ENCODE measurements at regions not wholly inside any gene's neighbourhood (a gene's known extent, or its start where the extent isn't known, plus 50 kb on each side); places are given as distances from the start of the nearest gene placed in this dataset.
"Not testable (repeated sequence)": the region's sequence is repeated elsewhere in the genome, so short reads cannot be mapped to it uniquely, and the experiment has no call there.

DNA sequence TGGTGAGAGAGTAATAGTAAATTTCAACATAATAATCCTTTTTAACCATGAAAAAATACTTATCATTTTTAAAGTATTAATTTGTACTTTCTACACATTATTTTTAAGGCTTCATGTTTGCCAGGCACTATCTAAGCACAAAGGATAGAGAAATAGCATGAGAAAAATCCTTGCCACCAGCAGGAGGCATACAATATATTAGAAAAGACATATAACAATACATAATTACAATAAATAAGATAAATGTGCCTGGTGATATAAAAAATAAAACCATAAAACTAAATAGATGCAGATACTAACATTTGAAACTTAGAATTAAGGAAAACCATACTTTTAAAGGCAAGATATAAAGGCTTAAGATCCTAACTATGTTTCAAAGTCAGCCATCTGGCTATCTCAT, 1256.4 kb downstream of the DIAPH3 start:
- intact Hi-C loops (cut with DNase I): no loop called here
- DNase-seq (ENCODE audit: low spot score): no peak

DNA sequence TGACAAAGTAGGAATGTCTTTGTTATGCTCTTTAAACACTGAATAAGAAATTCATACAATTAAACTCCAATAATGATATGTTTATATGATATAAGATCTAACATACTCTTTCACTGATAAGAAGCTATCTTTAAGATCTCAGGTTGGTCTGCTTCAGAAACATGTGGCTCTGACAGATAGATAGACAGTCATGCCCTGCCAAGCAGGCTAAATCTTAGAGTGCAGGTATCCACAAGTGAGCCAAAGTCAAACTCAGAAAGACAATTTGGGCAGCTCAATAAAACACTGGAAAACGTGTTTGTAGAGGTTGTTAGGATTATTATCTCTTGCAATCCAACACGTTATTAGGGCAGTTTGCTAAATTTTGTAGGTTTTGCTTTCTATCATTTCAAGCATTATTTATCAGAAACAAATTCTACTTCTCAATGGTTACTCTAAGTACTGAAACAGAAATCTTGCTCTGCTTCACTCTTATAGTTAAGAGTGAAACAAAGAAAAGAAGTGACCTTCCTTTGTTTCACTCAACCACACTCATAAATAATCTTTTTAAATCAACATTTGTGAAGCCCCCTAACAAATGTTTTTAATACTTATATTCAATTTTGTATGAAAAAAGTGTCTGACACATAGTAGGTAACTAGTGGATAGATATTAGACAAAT, 1255.6 kb downstream of the DIAPH3 start:
- intact Hi-C loops (cut with DNase I): no loop called here
- DNase-seq (ENCODE audit: low spot score): no peak

GRCh38 chr13:58919551-58919950, 1244.2 kb downstream of the DIAPH3 start:
- no peak for DNase-seq (ENCODE audit: low spot score)
- intact Hi-C loops (cut with DNase I): no loop called here

DNA sequence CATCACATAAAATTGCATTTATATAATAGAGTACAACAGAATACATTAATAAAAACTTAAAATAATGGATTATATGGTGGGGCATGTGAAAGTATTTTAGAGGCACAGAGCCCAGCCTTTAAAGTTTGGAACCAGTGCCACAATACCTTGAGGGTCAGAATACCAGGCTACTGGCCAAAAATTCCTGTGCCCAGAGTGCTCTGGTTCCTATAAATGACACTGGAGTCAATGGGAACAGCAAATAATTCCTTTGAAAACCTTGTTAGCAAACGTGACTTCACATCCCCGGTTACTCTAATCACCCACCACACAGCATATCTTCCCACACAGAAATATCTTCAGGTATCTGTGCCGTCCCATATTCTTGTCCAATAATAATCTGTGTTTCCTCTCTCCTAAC, 1242.6 kb downstream of the DIAPH3 start:
- intact Hi-C loops (cut with DNase I): no loop called here
- no peak for DNase-seq (ENCODE audit: low spot score)

- intact Hi-C loops (cut with DNase I): no loop called here
- no peak for DNase-seq (ENCODE audit: low spot score)
Measured at GRCh38 chr13:58926858-58927257, 1236.9 kb downstream of the DIAPH3 start.

DNA sequence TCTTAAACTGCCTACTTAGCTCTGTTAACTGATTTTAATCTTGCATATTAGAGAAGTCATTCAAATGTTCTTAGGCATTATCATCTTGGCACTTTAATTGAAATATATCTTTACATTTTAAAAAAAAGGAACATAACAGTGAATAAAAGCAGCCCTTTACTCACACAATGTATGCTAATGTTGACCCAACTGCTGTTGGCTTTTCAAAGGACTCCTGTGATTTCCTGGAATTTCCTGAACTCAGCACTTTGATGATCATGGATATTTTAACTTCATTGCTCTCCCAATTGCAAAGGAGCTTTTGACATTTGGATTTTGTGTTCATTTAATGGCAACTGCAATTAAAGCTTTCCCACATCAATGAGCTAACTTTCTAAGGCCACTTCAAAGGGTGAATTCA, 1230.3 kb downstream of the DIAPH3 start:
- intact Hi-C loops (cut with DNase I): no loop called here
- no peak for DNase-seq (ENCODE audit: low spot score)

GRCh38 chr13:58935689-58936088, 1228.0 kb downstream of the DIAPH3 start:
- DNase-seq (ENCODE audit: low spot score): no peak

GRCh38 chr13:58946274-58946673, 1217.5 kb downstream of the DIAPH3 start:
- no peak for DNase-seq (ENCODE audit: low spot score)
- intact Hi-C loops (cut with DNase I): no loop called here

More at GRCh38 chr13:58935689-58936088, 1228.0 kb downstream of the DIAPH3 start:
- intact Hi-C loops (cut with DNase I): no loop called here

DNA sequence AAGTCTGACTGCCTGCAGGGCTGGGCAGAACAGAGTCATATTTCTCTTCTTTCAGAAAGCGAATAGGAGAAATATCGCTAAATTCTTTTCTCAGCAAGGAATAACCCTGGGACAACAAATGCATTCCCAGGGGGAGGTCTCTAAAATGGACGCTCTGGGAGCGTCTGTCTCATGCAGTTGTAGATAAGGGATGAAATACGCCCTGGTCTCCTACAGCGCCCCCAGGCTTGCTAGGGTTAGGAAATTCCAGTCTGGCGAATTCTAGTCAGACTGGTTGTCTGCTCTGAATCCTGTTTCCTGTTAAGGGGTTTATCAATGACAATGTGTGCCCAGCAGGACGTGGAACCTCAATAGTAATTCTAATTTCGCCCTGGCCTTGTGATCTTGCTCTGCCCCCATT, 1214.1 kb downstream of the DIAPH3 start:
- no peak for DNase-seq (ENCODE audit: low spot score)
- intact Hi-C loops (cut with DNase I): no loop called here

DNA sequence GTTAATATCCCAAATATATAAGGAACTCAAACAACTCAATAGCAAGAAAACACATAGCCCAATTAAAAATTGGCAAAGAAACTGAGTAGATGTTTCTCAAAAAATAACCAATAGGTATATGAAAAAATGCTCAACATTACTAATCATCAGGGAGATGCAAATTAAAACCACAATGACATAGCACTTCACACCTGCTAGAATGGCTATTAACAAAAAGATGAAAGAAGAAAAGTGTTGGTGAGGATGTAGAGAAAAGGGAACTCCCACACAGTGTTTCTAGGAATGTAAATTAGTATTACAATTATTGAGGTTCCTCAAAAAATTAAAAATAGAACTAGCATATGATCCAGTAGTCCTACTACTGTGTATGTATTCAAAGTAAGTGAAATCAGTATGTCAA, 1212.8 kb downstream of the DIAPH3 start:
- intact Hi-C loops (cut with DNase I): no loop called here
- no peak for DNase-seq (ENCODE audit: low spot score)

GRCh38 chr13:58953638-58954037, 1210.1 kb downstream of the DIAPH3 start:
- intact Hi-C loops (cut with DNase I): no loop called here
- DNase-seq (ENCODE audit: low spot score): no peak

- intact Hi-C loops (cut with DNase I): no loop called here
- no peak for DNase-seq (ENCODE audit: low spot score)
Measured at GRCh38 chr13:58955546-58956385, 1208.0 kb downstream of the DIAPH3 start.

DNA sequence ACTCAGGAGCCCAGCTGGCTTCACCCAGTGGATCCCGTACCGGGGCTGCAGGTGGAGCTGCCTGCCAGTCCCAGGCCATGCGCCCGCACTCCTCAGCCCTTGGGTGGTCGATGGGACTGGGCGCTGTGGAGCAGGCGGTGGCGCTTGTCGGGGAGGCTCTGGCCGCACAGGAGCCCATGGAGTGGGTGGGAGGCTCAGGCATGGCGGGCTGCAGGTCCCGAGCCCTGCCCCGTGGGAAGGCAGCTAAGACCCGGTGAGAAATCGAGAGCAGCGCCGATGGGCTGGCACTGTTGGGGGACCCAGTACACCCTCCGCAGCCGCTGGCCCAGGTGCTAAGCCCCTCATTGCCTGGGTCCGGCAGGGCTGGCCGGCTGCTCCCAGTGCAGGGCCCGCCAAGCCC, 1205.6 kb downstream of the DIAPH3 start:
- DNase-seq (ENCODE audit: low spot score); intact Hi-C loops (cut with DNase I): not testable (repeated sequence)

DNA sequence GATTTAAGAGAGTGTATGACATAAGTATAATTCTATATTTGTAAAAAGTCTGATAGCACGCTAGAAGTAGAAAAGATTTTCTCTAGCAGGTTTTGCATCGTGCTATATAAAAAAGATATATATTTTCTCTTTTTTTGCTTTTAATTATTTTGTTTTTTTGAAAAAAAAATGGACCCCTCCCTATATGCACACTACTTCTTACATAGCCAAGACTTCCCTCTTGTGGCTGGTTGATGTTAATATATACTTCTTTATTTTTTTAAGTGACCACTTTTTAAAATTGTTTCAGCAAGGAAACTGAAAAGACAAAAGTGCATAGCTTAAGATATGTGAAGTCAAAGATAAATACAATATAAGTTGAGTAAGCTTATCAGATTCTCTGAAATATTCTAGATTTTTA, 1202.8 kb downstream of the DIAPH3 start:
- intact Hi-C loops (cut with DNase I): loop anchor here (10.0 kb wide), 1 partner anchor 1036 kb away; no protein-coding TSS in a partner anchor

GRCh38 chr13:58963321-58963720, 1200.4 kb downstream of the DIAPH3 start:
- no peak for DNase-seq (ENCODE audit: low spot score)
- intact Hi-C loops (cut with DNase I): loop anchor here (10.0 kb wide), 1 partner anchor 1039 kb away; no protein-coding TSS in a partner anchor

More for the DNA sequence above, 1202.8 kb downstream of the DIAPH3 start:
- no peak for DNase-seq (ENCODE audit: low spot score)

DNA sequence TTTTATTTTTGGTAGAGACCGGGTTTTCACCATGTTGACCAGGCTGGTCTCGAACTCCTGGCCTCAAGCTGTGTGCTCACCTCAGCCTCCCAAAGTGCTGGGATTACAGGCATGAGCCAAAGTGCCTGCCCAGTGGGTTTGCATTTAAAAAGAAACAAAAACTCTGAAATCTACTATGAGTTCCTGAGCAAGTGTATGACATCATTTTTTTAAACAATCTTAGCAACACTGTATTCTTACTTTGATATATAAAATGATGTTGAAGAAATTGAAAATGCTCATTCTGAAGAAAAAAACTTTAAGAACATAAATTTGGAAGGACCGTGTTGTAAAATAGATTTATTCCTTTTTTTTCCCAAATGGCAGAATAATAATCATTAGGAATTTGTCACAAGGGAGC, 1199.7 kb downstream of the DIAPH3 start:
- intact Hi-C loops (cut with DNase I): loop anchor here (10.0 kb wide), 1 partner anchor 1039 kb away; no protein-coding TSS in a partner anchor

DNA sequence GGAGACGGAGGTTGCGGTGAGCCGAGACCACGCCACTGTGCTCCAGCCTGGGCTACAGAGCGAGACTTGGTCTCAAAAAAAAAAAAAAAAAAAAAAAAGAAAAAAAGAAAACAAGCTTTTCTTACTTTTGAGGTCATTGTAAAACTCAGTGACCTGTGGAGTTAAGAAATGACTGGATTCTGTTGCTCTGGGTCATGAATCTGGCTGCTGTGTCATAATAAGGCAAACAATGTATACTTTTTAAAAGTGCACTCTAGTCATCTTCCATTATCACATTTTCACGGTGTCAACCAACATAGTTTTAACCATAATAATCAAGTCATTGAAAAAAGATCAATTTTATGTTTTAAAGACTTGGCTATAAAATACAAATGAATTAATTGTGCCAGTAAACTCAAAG, 1186.6 kb downstream of the DIAPH3 start:
- no peak for DNase-seq (ENCODE audit: low spot score)
- intact Hi-C loops (cut with DNase I): no loop called here

More for the DNA sequence above, 1199.7 kb downstream of the DIAPH3 start:
- DNase-seq (ENCODE audit: low spot score): no peak

GRCh38 chr13:58978331-58978730, 1185.4 kb downstream of the DIAPH3 start:
- intact Hi-C loops (cut with DNase I): no loop called here

GRCh38 chr13:58979851-58980250, 1183.9 kb downstream of the DIAPH3 start:
- no peak for DNase-seq (ENCODE audit: low spot score)
- intact Hi-C loops (cut with DNase I): no loop called here

More at GRCh38 chr13:58978331-58978730, 1185.4 kb downstream of the DIAPH3 start:
- no peak for DNase-seq (ENCODE audit: low spot score)

- no peak for DNase-seq (ENCODE audit: low spot score)
- intact Hi-C loops (cut with DNase I): no loop called here
Measured at GRCh38 chr13:58985845-58986244, 1177.9 kb downstream of the DIAPH3 start.

- no peak for DNase-seq (ENCODE audit: low spot score)
- intact Hi-C loops (cut with DNase I): no loop called here
Measured at GRCh38 chr13:58989556-58989955, 1174.2 kb downstream of the DIAPH3 start.

Data from cardiac septum (tissue), 1 donor.